ENCODE measurements at regions not wholly inside any gene's neighbourhood (a gene's known extent, or its start where the extent isn't known, plus 50 kb on each side); places are given as distances from the start of the nearest gene placed in this dataset.

- DNase-seq = no peak
- Histone ChIP-seq H3K4me1 (no peaks in the 10 kb centered on the region), H3K4me3 (no peak overlapping the region), H3K27ac (no peak overlapping the region), H3K36me3 (no peaks in the 10 kb centered on the region), H3K9me3 (no peaks in the 10 kb centered on the region), H3K27me3 (no peaks in the 10 kb centered on the region)
- TF ChIP-seq POLR2A (IDR thresholded peaks at IDR 0.05) (no peak), CTCF (IDR thresholded peaks at IDR 0.05) (no peak)
- intact Hi-C loops (cut with DNase I; ENCODE audit: low total_unique reads) = no loop called here
Measured at GRCh38 chr2:60066096-60066839, 487.2 kb downstream of the BCL11A start.

GRCh38 chr2:60064687-60065389 is 488.6 kb downstream of the BCL11A start:
- H3K36me3 ChIP-seq = no peaks in the 10 kb centered on the region
- no peak for TF ChIP-seq CTCF (IDR thresholded peaks at IDR 0.05)
- TF ChIP-seq POLR2A (IDR thresholded peaks at IDR 0.05) = no peak
- H3K4me1 ChIP-seq = no peaks in the 10 kb centered on the region
- no peaks in the 10 kb centered on the region for H3K27me3 ChIP-seq
- H3K27ac ChIP-seq = no peak overlapping the region
- H3K9me3 ChIP-seq = no peaks in the 10 kb centered on the region
- no peak overlapping the region for H3K4me3 ChIP-seq
- no peak for DNase-seq
- intact Hi-C loops (cut with DNase I; ENCODE audit: low total_unique reads) = no loop called here

- no peak for TF ChIP-seq POLR2A (IDR thresholded peaks at IDR 0.05)
- no peaks in the 10 kb centered on the region for H3K27me3 ChIP-seq
- no peak for DNase-seq
- no peak overlapping the region for H3K4me3 ChIP-seq
- H3K27ac ChIP-seq = no peak overlapping the region
- intact Hi-C loops (cut with DNase I; ENCODE audit: low total_unique reads) = no loop called here
- no peaks in the 10 kb centered on the region for H3K4me1 ChIP-seq
- no peaks in the 10 kb centered on the region for H3K36me3 ChIP-seq
- H3K9me3 ChIP-seq = no peaks in the 10 kb centered on the region
Measured at GRCh38 chr2:60058781-60059180, 494.7 kb downstream of the BCL11A start.

- Histone ChIP-seq H3K4me3 (no peak overlapping the region), H3K27me3 (no peaks in the 10 kb centered on the region), H3K36me3 (no peaks in the 10 kb centered on the region), H3K27ac (no peak overlapping the region), H3K9me3 (no peaks in the 10 kb centered on the region), H3K4me1 (no peaks in the 10 kb centered on the region)
- DNase-seq = no peak
- TF ChIP-seq CTCF (IDR thresholded peaks at IDR 0.05) (no peak), POLR2A (IDR thresholded peaks at IDR 0.05) (no peak)
- intact Hi-C loops (cut with DNase I; ENCODE audit: low total_unique reads) = no loop called here
Measured at GRCh38 chr2:60054571-60055340, 498.7 kb downstream of the BCL11A start.

- H3K4me3 ChIP-seq = no peak overlapping the region
- intact Hi-C loops (cut with DNase I; ENCODE audit: low total_unique reads) = no loop called here
- TF ChIP-seq POLR2A (IDR thresholded peaks at IDR 0.05) = no peak
- TF ChIP-seq CTCF (IDR thresholded peaks at IDR 0.05) = no peak
- H3K27ac ChIP-seq = no peak overlapping the region
- H3K36me3 ChIP-seq = no peaks in the 10 kb centered on the region
- no peak for DNase-seq
- H3K4me1 ChIP-seq = no peaks in the 10 kb centered on the region
- H3K27me3 ChIP-seq = no peaks in the 10 kb centered on the region
- no peaks in the 10 kb centered on the region for H3K9me3 ChIP-seq
Measured at GRCh38 chr2:60053791-60054190, 499.7 kb downstream of the BCL11A start.
